Astrocyte of the cerebellum (primary cell): ENCODE measurements at regions not wholly inside any gene's neighbourhood (a gene's known extent, or its start where the extent isn't known, plus 50 kb on each side); places are given as distances from the start of the nearest gene placed in this dataset.

Experiments used
- DNase-seq: peaks from one replicate; pipeline ENCODE4 v3.0.0-alpha.2; 2011; ENCODE audit warnings: low read depth
- H3K4me3 ChIP-seq: 2 replicates; pipeline ENCODE4 v1.5.1; 2011; ENCODE audit warnings: mild to moderate bottlenecking, low read depth, low read length, moderate library complexity
- CTCF ChIP-seq: IDR thresholded peaks from 2 replicates; pipeline ENCODE4 v1.5.1; 2012; ENCODE audit warnings: low read length, low read depth, moderate library complexity, mild to moderate bottlenecking; ENCODE audit errors: missing control alignments
- in situ Hi-C: cut with HindIII; loops from 2 replicates; pipeline ENCODE4 v1.10.0; 2017; ENCODE audit warnings: low sequenced_read_pairs

- TF ChIP-seq CTCF = no peak
- in situ Hi-C loops = no loop called here
- DNase-seq = no peak
- no peak overlapping the region for H3K4me3 ChIP-seq
Observed at GRCh38 chr6:1135726-1136414, 176.0 kb upstream of the FOXQ1 start.

DNA sequence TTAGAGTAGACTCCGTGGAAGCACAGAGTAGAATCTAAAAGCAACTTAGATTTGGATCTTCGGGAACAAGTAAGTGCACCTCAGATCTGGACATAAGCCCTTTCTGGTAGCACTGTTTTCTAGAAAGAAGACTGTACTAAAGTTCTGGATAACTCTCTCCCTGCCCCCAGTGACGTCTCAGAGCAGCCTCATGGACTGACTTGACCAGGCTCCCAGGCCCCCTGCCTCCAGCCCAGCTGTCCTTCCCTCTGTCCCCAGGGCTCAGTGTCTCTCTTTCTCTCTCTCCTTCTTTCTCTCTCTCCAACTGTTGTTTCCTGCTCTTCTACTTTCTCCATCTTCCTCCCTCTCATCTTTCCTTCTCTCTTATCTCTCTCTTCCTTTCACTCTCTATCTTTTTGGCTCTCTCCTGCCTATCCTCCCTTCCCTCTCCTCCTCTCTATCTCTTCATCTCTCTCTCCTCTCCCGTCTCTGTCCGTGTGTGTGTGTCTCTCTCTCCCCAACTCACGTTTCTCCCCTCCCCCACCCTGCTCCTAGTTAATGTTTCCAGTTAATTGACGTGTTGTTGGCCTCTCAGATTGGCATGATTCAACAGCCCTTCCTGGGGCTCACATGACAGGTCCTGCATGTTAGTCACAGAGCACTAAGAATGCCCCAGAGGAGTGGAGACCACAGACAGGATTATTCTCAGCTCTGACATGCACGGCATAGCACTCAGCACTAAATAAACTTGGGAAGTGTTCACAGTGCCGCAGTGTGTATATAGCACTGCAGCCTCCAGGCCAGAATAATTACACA, 180.4 kb upstream of the FOXQ1 start:
- peak; percentile 27 for DNase-seq
- in situ Hi-C loops = no loop called here

GRCh38 chr6:1130709-1131108, 181.2 kb upstream of the FOXQ1 start:
- no peak overlapping the region for H3K4me3 ChIP-seq
- DNase-seq = no peak
- no peak for TF ChIP-seq CTCF
- in situ Hi-C loops = no loop called here

More for the DNA sequence above, 180.4 kb upstream of the FOXQ1 start:
- no peak overlapping the region for H3K4me3 ChIP-seq
- no peak for TF ChIP-seq CTCF

DNA sequence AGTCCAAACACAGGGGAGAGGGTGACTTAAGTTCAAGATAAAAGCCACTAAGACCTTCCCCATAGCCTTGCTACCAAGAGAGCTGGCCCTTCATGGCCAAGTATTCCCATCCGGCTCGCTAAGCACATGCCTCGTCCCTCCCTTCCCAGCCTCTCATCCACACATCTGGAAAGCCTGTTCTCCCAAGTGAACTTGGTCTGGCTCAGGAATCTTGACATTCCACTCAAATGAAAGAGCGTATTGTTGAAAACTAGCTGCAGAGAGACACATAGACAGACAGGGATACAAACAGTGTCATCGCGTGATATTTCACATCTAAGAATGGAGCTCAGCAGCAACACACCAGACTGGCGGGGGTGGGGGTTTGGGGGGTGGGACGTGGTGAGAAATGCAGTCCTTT, 182.8 kb upstream of the FOXQ1 start:
- no peak for DNase-seq
- H3K4me3 ChIP-seq = no peak overlapping the region
- in situ Hi-C loops = no loop called here
- TF ChIP-seq CTCF = no peak

DNA sequence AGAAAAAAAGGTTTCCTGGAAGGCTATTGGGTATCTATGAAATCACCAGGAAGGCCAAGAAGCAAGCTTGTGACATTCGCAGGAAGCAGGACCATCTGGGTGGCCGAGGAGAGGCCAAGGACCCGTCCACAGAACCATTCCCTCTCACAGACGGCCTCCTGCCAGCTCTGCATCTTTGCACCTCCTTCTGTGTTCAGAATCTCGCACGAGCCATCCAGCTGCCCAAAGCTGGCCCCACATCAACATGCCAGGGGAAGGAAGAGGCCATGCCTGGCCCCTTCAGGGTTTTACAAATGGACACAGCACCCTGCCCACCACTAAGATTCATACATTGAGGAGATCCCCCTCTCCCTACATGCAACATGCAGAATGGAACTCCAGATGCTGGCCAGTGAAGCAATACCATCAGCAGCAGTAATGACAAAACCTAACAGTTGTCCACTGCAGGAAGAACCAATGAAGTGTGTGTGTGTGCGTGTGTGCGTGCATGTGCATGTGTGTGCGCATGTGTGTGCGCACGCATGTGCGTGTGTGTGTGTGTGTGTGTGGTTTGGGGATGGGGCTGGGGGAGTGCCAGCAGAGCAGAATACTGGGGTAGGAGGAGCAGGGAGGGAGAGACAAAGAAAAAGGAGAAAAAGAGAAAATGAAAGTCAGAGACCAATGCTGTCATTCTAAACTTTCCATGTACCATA, 184.2 kb upstream of the FOXQ1 start:
- H3K4me3 ChIP-seq = no peak overlapping the region
- no peak for DNase-seq
- no peak for TF ChIP-seq CTCF
- in situ Hi-C loops = no loop called here

- no peak for TF ChIP-seq CTCF
- in situ Hi-C loops = no loop called here
- H3K4me3 ChIP-seq = no peak overlapping the region
- DNase-seq = no peak
Observed at GRCh38 chr6:1127129-1127528, 184.8 kb upstream of the FOXQ1 start.
